ENCODE measurements at regions not wholly inside any gene's neighbourhood (a gene's known extent, or its start where the extent isn't known, plus 50 kb on each side); places are given as distances from the start of the nearest gene placed in this dataset.

GRCh38 chr3:120841264-120841663 is 66.7 kb upstream of the STXBP5L start:
- TF ChIP-seq CTCF (IDR thresholded peaks at IDR 0.05) (no peak), POLR2AphosphoS5 (IDR thresholded peaks at IDR 0.05) (no peak), POLR2A (IDR thresholded peaks at IDR 0.05) (no peak), EP300 (IDR thresholded peaks at IDR 0.05) (no peak)

Data from upper lobe of left lung (tissue), 4 donors.